ENCODE measurements at regions not wholly inside any gene's neighbourhood (a gene's known extent, or its start where the extent isn't known, plus 50 kb on each side); places are given as distances from the start of the nearest gene placed in this dataset.

- TF ChIP-seq, protein P1, sequence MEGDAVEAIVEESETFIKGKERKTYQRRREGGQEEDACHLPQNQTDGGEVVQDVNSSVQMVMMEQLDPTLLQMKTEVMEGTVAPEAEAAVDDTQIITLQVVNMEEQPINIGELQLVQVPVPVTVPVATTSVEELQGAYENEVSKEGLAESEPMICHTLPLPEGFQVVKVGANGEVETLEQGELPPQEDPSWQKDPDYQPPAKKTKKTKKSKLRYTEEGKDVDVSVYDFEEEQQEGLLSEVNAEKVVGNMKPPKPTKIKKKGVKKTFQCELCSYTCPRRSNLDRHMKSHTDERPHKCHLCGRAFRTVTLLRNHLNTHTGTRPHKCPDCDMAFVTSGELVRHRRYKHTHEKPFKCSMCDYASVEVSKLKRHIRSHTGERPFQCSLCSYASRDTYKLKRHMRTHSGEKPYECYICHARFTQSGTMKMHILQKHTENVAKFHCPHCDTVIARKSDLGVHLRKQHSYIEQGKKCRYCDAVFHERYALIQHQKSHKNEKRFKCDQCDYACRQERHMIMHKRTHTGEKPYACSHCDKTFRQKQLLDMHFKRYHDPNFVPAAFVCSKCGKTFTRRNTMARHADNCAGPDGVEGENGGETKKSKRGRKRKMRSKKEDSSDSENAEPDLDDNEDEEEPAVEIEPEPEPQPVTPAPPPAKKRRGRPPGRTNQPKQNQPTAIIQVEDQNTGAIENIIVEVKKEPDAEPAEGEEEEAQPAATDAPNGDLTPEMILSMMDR (conservative IDR thresholded peaks at IDR 0.05; ENCODE audit: low read depth in 2 of 2) = no peak
- TF ChIP-seq CREB1 (CRISPR knock-in tag; IDR thresholded peaks at IDR 0.05; ENCODE audit: low read depth) (no peak), STAT1 (IDR thresholded peaks at IDR 0.05; ENCODE audit: unreplicated experiment) (no peak), POLR2AphosphoS5 (IDR thresholded peaks at IDR 0.05; ENCODE audit: low read depth) (no peak), EZH2 (IDR thresholded peaks at IDR 0.05; ENCODE audit: low read depth, unreplicated experiment) (no peak), EZH2phosphoT487 (IDR thresholded peaks at IDR 0.05; ENCODE audit: unreplicated experiment) (no peak)
- TF ChIP-seq, protein P2, sequence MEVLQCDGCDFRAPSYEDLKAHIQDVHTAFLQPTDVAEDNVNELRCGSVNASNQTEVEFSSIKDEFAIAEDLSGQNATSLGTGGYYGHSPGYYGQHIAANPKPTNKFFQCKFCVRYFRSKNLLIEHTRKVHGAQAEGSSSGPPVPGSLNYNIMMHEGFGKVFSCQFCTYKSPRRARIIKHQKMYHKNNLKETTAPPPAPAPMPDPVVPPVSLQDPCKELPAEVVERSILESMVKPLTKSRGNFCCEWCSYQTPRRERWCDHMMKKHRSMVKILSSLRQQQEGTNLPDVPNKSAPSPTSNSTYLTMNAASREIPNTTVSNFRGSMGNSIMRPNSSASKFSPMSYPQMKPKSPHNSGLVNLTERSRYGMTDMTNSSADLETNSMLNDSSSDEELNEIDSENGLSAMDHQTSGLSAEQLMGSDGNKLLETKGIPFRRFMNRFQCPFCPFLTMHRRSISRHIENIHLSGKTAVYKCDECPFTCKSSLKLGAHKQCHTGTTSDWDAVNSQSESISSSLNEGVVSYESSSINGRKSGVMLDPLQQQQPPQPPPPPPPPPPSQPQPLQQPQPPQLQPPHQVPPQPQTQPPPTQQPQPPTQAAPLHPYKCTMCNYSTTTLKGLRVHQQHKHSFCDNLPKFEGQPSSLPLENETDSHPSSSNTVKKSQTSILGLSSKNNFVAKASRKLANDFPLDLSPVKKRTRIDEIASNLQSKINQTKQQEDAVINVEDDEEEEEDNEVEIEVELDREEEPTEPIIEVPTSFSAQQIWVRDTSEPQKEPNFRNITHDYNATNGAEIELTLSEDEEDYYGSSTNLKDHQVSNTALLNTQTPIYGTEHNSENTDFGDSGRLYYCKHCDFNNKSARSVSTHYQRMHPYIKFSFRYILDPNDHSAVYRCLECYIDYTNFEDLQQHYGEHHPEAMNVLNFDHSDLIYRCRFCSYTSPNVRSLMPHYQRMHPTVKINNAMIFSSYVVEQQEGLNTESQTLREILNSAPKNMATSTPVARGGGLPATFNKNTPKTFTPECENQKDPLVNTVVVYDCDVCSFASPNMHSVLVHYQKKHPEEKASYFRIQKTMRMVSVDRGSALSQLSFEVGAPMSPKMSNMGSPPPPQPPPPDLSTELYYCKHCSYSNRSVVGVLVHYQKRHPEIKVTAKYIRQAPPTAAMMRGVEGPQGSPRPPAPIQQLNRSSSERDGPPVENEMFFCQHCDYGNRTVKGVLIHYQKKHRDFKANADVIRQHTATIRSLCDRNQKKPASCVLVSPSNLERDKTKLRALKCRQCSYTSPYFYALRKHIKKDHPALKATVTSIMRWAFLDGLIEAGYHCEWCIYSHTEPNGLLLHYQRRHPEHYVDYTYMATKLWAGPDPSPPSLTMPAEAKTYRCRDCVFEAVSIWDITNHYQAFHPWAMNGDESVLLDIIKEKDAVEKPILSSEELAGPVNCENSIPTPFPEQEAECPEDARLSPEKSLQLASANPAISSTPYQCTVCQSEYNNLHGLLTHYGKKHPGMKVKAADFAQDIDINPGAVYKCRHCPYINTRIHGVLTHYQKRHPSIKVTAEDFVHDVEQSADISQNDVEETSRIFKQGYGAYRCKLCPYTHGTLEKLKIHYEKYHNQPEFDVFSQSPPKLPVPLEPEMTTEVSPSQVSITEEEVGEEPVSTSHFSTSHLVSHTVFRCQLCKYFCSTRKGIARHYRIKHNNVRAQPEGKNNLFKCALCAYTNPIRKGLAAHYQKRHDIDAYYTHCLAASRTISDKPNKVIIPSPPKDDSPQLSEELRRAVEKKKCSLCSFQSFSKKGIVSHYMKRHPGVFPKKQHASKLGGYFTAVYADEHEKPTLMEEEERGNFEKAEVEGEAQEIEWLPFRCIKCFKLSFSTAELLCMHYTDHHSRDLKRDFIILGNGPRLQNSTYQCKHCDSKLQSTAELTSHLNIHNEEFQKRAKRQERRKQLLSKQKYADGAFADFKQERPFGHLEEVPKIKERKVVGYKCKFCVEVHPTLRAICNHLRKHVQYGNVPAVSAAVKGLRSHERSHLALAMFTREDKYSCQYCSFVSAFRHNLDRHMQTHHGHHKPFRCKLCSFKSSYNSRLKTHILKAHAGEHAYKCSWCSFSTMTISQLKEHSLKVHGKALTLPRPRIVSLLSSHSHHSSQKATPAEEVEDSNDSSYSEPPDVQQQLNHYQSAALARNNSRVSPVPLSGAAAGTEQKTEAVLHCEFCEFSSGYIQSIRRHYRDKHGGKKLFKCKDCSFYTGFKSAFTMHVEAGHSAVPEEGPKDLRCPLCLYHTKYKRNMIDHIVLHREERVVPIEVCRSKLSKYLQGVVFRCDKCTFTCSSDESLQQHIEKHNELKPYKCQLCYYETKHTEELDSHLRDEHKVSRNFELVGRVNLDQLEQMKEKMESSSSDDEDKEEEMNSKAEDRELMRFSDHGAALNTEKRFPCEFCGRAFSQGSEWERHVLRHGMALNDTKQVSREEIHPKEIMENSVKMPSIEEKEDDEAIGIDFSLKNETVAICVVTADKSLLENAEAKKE (CRISPR knock-in tag; IDR thresholded peaks at IDR 0.05) = no peak
- TF ChIP-seq, protein P3, sequence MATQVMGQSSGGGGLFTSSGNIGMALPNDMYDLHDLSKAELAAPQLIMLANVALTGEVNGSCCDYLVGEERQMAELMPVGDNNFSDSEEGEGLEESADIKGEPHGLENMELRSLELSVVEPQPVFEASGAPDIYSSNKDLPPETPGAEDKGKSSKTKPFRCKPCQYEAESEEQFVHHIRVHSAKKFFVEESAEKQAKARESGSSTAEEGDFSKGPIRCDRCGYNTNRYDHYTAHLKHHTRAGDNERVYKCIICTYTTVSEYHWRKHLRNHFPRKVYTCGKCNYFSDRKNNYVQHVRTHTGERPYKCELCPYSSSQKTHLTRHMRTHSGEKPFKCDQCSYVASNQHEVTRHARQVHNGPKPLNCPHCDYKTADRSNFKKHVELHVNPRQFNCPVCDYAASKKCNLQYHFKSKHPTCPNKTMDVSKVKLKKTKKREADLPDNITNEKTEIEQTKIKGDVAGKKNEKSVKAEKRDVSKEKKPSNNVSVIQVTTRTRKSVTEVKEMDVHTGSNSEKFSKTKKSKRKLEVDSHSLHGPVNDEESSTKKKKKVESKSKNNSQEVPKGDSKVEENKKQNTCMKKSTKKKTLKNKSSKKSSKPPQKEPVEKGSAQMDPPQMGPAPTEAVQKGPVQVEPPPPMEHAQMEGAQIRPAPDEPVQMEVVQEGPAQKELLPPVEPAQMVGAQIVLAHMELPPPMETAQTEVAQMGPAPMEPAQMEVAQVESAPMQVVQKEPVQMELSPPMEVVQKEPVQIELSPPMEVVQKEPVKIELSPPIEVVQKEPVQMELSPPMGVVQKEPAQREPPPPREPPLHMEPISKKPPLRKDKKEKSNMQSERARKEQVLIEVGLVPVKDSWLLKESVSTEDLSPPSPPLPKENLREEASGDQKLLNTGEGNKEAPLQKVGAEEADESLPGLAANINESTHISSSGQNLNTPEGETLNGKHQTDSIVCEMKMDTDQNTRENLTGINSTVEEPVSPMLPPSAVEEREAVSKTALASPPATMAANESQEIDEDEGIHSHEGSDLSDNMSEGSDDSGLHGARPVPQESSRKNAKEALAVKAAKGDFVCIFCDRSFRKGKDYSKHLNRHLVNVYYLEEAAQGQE (IDR thresholded peaks at IDR 0.05; ENCODE audit: unreplicated experiment) = no peak
Observed at GRCh38 chr19:33977756-33978685, 181.4 kb downstream of the KCTD15 start.

All from GM23338 (cell line).